ENCODE measurements at regions not wholly inside any gene's neighbourhood (a gene's known extent, or its start where the extent isn't known, plus 50 kb on each side); places are given as distances from the start of the nearest gene placed in this dataset.

DNA sequence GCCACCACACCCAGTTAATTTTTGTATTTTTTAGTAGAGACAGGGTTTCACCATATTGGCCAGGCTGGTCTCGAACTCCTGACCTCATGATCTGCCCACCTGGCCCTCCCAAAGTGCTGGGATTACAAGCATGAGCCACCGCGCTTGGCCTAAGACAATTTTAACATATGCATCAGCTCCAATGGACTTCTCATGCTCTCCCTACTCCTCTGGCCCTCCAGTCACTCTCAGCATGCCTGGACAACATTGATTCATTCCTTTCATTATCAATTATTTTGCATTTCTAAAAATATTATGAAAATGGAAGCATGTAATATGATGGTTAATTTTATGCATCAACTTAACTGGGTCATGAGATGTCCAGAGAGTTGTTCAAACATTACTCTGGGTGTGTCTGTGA, 469.1 kb upstream of the TMEM132C start:
- H3K79me2 ChIP-seq (ENCODE audit: control insufficient read depth, insufficient read depth, low read length): no peaks in the 10 kb centered on the region
- H3K4me2 ChIP-seq (ENCODE audit: insufficient read depth, low read length): no peak overlapping the region
- no peak for TF ChIP-seq POLR2A (IDR thresholded peaks at IDR 0.05; ENCODE audit: low read depth, low read length)
- TF ChIP-seq, protein P1, sequence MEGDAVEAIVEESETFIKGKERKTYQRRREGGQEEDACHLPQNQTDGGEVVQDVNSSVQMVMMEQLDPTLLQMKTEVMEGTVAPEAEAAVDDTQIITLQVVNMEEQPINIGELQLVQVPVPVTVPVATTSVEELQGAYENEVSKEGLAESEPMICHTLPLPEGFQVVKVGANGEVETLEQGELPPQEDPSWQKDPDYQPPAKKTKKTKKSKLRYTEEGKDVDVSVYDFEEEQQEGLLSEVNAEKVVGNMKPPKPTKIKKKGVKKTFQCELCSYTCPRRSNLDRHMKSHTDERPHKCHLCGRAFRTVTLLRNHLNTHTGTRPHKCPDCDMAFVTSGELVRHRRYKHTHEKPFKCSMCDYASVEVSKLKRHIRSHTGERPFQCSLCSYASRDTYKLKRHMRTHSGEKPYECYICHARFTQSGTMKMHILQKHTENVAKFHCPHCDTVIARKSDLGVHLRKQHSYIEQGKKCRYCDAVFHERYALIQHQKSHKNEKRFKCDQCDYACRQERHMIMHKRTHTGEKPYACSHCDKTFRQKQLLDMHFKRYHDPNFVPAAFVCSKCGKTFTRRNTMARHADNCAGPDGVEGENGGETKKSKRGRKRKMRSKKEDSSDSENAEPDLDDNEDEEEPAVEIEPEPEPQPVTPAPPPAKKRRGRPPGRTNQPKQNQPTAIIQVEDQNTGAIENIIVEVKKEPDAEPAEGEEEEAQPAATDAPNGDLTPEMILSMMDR (IDR thresholded peaks at IDR 0.05; ENCODE audit: extremely low read depth in 1 of 2, insufficient read depth in 1 of 2, low read depth in 1 of 2, low read length in 2 of 2): no peak
- no peak for TF ChIP-seq JUN (IDR thresholded peaks at IDR 0.05; ENCODE audit: borderline replicate concordance, insufficient read depth, insufficient read length, low read depth)
- no peak for TF ChIP-seq EZH2 (IDR thresholded peaks at IDR 0.05; ENCODE audit: borderline replicate concordance, low read depth, low read length, severe bottlenecking)
- no peak for TF ChIP-seq GATA2 (IDR thresholded peaks at IDR 0.05; ENCODE audit: insufficient read depth, insufficient read length, low read depth, low read length)
- no peak for TF ChIP-seq FOS (IDR thresholded peaks at IDR 0.05; ENCODE audit: borderline replicate concordance, insufficient read depth, low read length)
- TF ChIP-seq, protein P2, sequence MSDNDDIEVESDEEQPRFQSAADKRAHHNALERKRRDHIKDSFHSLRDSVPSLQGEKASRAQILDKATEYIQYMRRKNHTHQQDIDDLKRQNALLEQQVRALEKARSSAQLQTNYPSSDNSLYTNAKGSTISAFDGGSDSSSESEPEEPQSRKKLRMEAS (IDR thresholded peaks at IDR 0.05; ENCODE audit: insufficient read depth, insufficient read length): no peak
- TF ChIP-seq MYC (IDR thresholded peaks at IDR 0.05; ENCODE audit: low read depth, low read length): no peak
- no peak for TF ChIP-seq POLR2AphosphoS5 (IDR thresholded peaks at IDR 0.05; ENCODE audit: insufficient read depth, low read depth, low read length)
- H3K4me3 ChIP-seq (replicated peaks in 1 of 3; ENCODE audit: insufficient read depth in 1 of 3, low read depth in 1 of 3, low read length in 3 of 3): no peak overlapping the region
- H3K4me1 ChIP-seq (ENCODE audit: control insufficient read depth, extremely low read depth, insufficient read depth, low read length): no peaks in the 10 kb centered on the region
- ChIA-PET POLR2A (no interaction called here), CTCF (no interaction called here)
- no peaks in the 10 kb centered on the region for H3K27me3 ChIP-seq (ENCODE audit: control insufficient read depth in 2 of 2, insufficient read depth in 2 of 2, low read length in 2 of 2)
- no peak overlapping the region for H2AFZ ChIP-seq (ENCODE audit: low read depth, low read length)
- no peak for FAIRE-seq
- dilution Hi-C loops (cut with MboI; ENCODE audit: extremely low pct_ligation_motif_present, low sequenced_read_pairs): no loop called here
- no peak overlapping the region for H3K9ac ChIP-seq (replicated peaks; ENCODE audit: extremely low read depth, insufficient read depth, low read length)
- BruUV-seq (replicated peaks): no TSS peak
- no peaks in the 10 kb centered on the region for H4K20me1 ChIP-seq (replicated peaks; ENCODE audit: control insufficient read depth, extremely low read depth, insufficient read depth, low read length)
- peaks cover 7% of the 10 kb centered on the region for H3K9me3 ChIP-seq (replicated peaks; ENCODE audit: control insufficient read depth, insufficient read depth, low read length)
- H3K27ac ChIP-seq (ENCODE audit: insufficient read depth, low read depth, low read length): no peak overlapping the region
- intact Hi-C loops (cut with micrococcal nuclease): no loop called here
- H3K9me1 ChIP-seq (replicated peaks; ENCODE audit: control insufficient read depth, extremely low read depth, insufficient read depth, low read length): no peaks in the 10 kb centered on the region
- no peaks in the 10 kb centered on the region for H3K36me3 ChIP-seq (ENCODE audit: control insufficient read depth in 2 of 2, extremely low read depth in 1 of 2, insufficient read depth in 2 of 2, low read length in 2 of 2)
- no peak for DNase-seq (ENCODE audit: low read depth, low spot score)

Measured in endothelial cell of umbilical vein (primary cell).